Transverse colon (tissue), 4 donors: ENCODE measurements at regions not wholly inside any gene's neighbourhood (a gene's known extent, or its start where the extent isn't known, plus 50 kb on each side); places are given as distances from the start of the nearest gene placed in this dataset.

Experiments
- DNase-seq: peaks from one replicate; pipeline ENCODE4 v3.0.0-alpha.2; 2019
- H3K27ac ChIP-seq, 4 donors: fragments of 200-600 bp; sonication (generic); 2 replicates each; pipeline ENCODE4 v1.5.1; 2016 to 2018; ENCODE audit warnings: inconsistent platforms in 4 of 4
- H3K27me3 ChIP-seq: fragments of 200-600 bp; sonication (generic); 2 replicates; pipeline ENCODE4 v1.5.1; 2017; ENCODE audit warnings: inconsistent platforms
- H3K36me3 ChIP-seq, 4 donors: fragments of 200-600 bp; sonication (generic); 2 replicates each; pipeline ENCODE4 v1.5.1; 2017 to 2019; ENCODE audit warnings: inconsistent platforms in 4 of 4
- H3K4me1 ChIP-seq, 4 donors: fragments of 200-600 bp; sonication (generic); 2 replicates each; pipeline ENCODE4 v1.5.1; 2017 to 2020; ENCODE audit warnings: inconsistent platforms in 4 of 4
- H3K4me3 ChIP-seq, 4 donors: fragments of 200-600 bp; sonication (generic); 1 replicate in 1 of 4; 2 replicates in 3 of 4; pipeline versions ENCODE4 v1.5.1 to v1.6.1; 2017 to 2019; ENCODE audit warnings: inconsistent platforms in 4 of 4
- H3K9me3 ChIP-seq, 2 donors: fragments of 200-600 bp; sonication (generic); 2 replicates each; pipeline ENCODE4 v1.5.1; 2017 to 2019; ENCODE audit warnings: inconsistent platforms in 2 of 2
- EP300 ChIP-seq: sonication (generic); formaldehyde crosslinking; IDR thresholded peaks from one replicate; pipeline ENCODE4 v1.6.1; 2017; ENCODE audit warnings: antibody characterized with exemption, low read depth
- POLR2A ChIP-seq: fragments of 450-650 bp; IDR thresholded peaks from one replicate; pipeline ENCODE4 v1.6.1; 2016; ENCODE audit warnings: antibody characterized with exemption, mild to moderate bottlenecking, moderate library complexity
- POLR2AphosphoS5 ChIP-seq, 3 donors: sonication (generic); formaldehyde crosslinking; IDR thresholded peaks; one replicate each; pipeline ENCODE4 v1.6.1; 2016; ENCODE audit warnings: antibody characterized with exemption in 3 of 3
- WGBS, 2 donors: methylation state at CpG; one replicate each; pipeline ENCODE4 v1.1.5; 2018; ENCODE audit warnings: low coverage in 1 of 2; 5-methylcytosine and 5-hydroxymethylcytosine counted together
- in situ Hi-C, 4 donors: fragments of 200-750 bp; cut with MboI; loops; one replicate each; pipeline versions ENCODE4 v1.15.0 to v1.15.1; 2017; ENCODE audit warnings: low sequenced_read_pairs in 3 of 4, low pct_ligation_motif_present in 1 of 4, low pct_unique_long_range_greater_than_20kb in 1 of 4
- intact Hi-C: fragments of 100-400 bp; cut with DNase I; formaldehyde crosslinking; loops from one replicate; pipeline ENCODE4 v1.15.1; 2023; ENCODE audit warnings: low total_unique reads
- TF ChIP-seq, protein P1 (sequence below), 5 experiments: fragments of 200-600 bp in 3 of 5; fragments of 450-650 bp in 2 of 5; sonication (generic) in 3 of 5; IDR thresholded peaks; 1 replicate in 2 of 5; 2 replicates in 3 of 5; pipeline ENCODE4 v1.5.1; 2016 to 2017; ENCODE audit warnings: antibody characterized with exemption in 5 of 5, inconsistent platforms in 3 of 5, mild to moderate bottlenecking in 2 of 5, moderate library complexity in 1 of 5

DNA sequence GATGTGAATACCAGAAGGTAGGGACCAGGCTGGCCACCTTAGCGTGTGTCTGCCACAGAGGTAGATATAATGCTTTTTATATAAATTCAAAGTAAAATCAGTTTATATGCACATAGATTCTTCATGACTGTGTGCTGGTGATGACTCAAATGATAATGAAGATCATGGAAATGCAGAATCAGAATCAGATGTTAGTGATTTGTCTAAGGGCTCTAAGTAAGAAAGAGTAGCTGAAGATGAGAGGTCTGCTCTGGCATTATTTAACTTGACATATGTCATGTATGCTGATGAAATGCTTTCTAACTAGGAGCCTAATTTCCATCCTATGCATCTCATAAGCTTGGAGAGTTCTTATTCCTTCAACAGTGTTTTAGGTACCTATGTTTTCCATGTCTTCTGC, 50.3 kb upstream of the DPH6 start:
- H3K27ac ChIP-seq = no peak overlapping the region
- no peaks in the 10 kb centered on the region for H3K4me1 ChIP-seq
- no peaks in the 10 kb centered on the region for H3K27me3 ChIP-seq
- in situ Hi-C loops = no loop called here
- no peaks in the 10 kb centered on the region for H3K36me3 ChIP-seq
- H3K9me3 ChIP-seq = no peaks in the 10 kb centered on the region
- intact Hi-C loops = no loop called here
- no peak for DNase-seq
- no peak overlapping the region for H3K4me3 ChIP-seq
- TF ChIP-seq EP300 (no peak), POLR2AphosphoS5 (IDR thresholded peaks at IDR 0.05) (no peak), POLR2A (no peak)
- TF ChIP-seq, protein P1, sequence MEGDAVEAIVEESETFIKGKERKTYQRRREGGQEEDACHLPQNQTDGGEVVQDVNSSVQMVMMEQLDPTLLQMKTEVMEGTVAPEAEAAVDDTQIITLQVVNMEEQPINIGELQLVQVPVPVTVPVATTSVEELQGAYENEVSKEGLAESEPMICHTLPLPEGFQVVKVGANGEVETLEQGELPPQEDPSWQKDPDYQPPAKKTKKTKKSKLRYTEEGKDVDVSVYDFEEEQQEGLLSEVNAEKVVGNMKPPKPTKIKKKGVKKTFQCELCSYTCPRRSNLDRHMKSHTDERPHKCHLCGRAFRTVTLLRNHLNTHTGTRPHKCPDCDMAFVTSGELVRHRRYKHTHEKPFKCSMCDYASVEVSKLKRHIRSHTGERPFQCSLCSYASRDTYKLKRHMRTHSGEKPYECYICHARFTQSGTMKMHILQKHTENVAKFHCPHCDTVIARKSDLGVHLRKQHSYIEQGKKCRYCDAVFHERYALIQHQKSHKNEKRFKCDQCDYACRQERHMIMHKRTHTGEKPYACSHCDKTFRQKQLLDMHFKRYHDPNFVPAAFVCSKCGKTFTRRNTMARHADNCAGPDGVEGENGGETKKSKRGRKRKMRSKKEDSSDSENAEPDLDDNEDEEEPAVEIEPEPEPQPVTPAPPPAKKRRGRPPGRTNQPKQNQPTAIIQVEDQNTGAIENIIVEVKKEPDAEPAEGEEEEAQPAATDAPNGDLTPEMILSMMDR (IDR thresholded peaks at IDR 0.05) = no peak
- 89 to 100% methylated on average over 1 of the region's 1 CpG for WGBS, 2 donors

DNA sequence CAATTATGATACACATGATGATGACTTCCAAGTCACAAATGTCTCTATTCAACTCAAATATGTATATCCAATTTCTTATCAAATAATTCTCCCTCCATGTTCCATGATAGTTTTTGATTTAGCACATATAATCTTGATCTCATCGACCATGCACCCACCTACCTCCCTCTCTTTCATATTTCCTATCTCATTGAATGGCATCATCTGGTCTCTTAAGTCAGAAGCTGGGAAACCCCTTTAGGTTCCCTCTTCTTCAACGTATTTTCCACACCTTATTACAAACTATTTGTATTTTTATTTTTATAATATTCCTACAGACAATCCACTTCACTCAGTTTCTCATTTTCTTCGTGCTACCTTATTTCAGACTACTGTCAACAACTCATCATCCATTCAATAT, 56.9 kb upstream of the DPH6 start:
- Histone ChIP-seq H3K9me3 (no peaks in the 10 kb centered on the region), H3K4me1 (no peaks in the 10 kb centered on the region), H3K4me3 (no peak overlapping the region), H3K27me3 (no peaks in the 10 kb centered on the region), H3K36me3 (no peaks in the 10 kb centered on the region), H3K27ac (no peak overlapping the region)
- intact Hi-C loops = no loop called here
- in situ Hi-C loops = no loop called here
- TF ChIP-seq POLR2AphosphoS5 (IDR thresholded peaks at IDR 0.05) = no peak
- no peak for TF ChIP-seq POLR2A
- TF ChIP-seq, protein P1 (IDR thresholded peaks at IDR 0.05) = no peak
- TF ChIP-seq EP300 = no peak
- no peak for DNase-seq
- WGBS, 2 donors = 72 to 93% methylated on average over 3 of the region's 3 CpGs

DNA sequence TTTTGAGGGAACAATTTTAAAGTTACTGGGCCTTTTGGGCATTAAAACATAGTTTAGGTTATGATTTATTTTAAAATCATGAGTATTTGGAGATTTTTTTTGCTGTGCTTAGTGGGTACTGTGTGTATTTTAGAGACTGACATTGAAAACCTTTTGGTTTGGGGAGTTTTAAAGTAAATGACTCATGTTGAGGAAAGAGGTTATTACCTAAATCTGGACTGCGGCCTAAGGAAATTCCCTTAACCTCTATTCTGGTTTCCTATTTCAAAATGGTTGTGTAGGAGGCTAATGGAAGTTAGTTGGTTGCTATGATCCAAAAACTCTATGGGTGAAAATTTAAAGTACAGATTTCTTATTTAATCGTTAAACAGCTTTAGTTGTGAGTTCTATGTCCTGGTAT, 57.3 kb upstream of the DPH6 start:
- 79 to 82% methylated on average over 2 of the region's 2 CpGs for WGBS, 2 donors
- no peaks in the 10 kb centered on the region for H3K27me3 ChIP-seq
- H3K27ac ChIP-seq = no peak overlapping the region
- H3K4me1 ChIP-seq = no peaks in the 10 kb centered on the region
- intact Hi-C loops (no loop called here), in situ Hi-C loops (no loop called here)
- no peak overlapping the region for H3K4me3 ChIP-seq
- TF ChIP-seq POLR2AphosphoS5 (IDR thresholded peaks at IDR 0.05) (no peak), EP300 (no peak), POLR2A (no peak)
- TF ChIP-seq, protein P1 (IDR thresholded peaks at IDR 0.05) = no peak
- no peaks in the 10 kb centered on the region for H3K9me3 ChIP-seq
- H3K36me3 ChIP-seq = no peaks in the 10 kb centered on the region
- DNase-seq = no peak

DNA sequence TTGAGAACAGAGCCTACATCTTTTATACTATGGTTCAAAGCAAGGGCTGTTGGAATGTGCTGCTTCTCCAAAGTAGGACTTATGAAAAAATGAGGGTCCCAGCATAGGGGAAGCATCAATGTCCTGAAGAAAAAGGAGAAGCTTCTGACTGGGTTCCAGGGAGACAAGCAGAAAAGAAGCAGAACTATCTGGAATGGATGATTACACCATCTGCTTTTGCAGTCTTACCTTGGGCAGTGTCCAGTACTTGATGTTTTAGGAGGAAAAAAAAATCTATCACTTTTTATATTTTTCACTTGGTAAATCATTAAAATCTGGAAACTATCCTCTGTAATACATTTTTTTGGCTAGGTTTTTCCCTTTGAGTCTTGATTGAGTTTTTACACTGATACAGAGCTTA, 57.9 kb upstream of the DPH6 start:
- Histone ChIP-seq H3K36me3 (no peaks in the 10 kb centered on the region), H3K4me3 (no peak overlapping the region), H3K27ac (no peak overlapping the region), H3K9me3 (no peaks in the 10 kb centered on the region), H3K4me1 (no peaks in the 10 kb centered on the region), H3K27me3 (no peaks in the 10 kb centered on the region)
- no peak for DNase-seq
- intact Hi-C loops (no loop called here), in situ Hi-C loops (no loop called here)
- TF ChIP-seq, protein P1 (IDR thresholded peaks at IDR 0.05) = no peak
- TF ChIP-seq EP300 (no peak), POLR2AphosphoS5 (IDR thresholded peaks at IDR 0.05) (no peak)
